IPS-NIHi11 (cell line): ENCODE measurements at regions not wholly inside any gene's neighbourhood (a gene's known extent, or its start where the extent isn't known, plus 50 kb on each side); places are given as distances from the start of the nearest gene placed in this dataset.

Experiments
- DNase-seq: peaks from one replicate; pipeline ENCODE4 v3.0.0; 2012; ENCODE audit warnings: mixed read lengths, low spot score

- DNase-seq: no peak
Measured at GRCh38 chr11:15730995-15731385, 616.3 kb downstream of the INSC start.

- no peak for DNase-seq
Measured at GRCh38 chr11:15735706-15736105, 620.6 kb downstream of the SOX6 start.

GRCh38 chr11:15737320-15737719 is 619.0 kb downstream of the SOX6 start:
- DNase-seq: no peak

GRCh38 chr11:15738931-15739330 is 617.4 kb downstream of the SOX6 start:
- DNase-seq: no peak

GRCh38 chr11:15742626-15743519 is 613.5 kb downstream of the SOX6 start:
- no peak for DNase-seq

- no peak for DNase-seq
Measured at GRCh38 chr11:15744693-15745092, 611.7 kb downstream of the SOX6 start.

- DNase-seq: no peak
Measured at GRCh38 chr11:15745266-15745665, 611.1 kb downstream of the SOX6 start.

- DNase-seq: no peak
Measured at GRCh38 chr11:15747671-15748070, 608.7 kb downstream of the SOX6 start.

- DNase-seq: no peak
Measured at GRCh38 chr11:15748132-15748531, 608.2 kb downstream of the SOX6 start.

- DNase-seq: no peak
Measured at GRCh38 chr11:15748741-15749140, 607.6 kb downstream of the SOX6 start.

- no peak for DNase-seq
Measured at GRCh38 chr11:15750535-15751308, 605.6 kb downstream of the SOX6 start.

GRCh38 chr11:15754221-15754620 is 602.1 kb downstream of the SOX6 start:
- no peak for DNase-seq

- DNase-seq: no peak
Measured at GRCh38 chr11:15757048-15757698, 599.2 kb downstream of the SOX6 start.

GRCh38 chr11:15758857-15759465 is 597.4 kb downstream of the SOX6 start:
- no peak for DNase-seq

GRCh38 chr11:15761235-15761634 is 595.1 kb downstream of the SOX6 start:
- no peak for DNase-seq

GRCh38 chr11:15764326-15764725 is 592.0 kb downstream of the SOX6 start:
- DNase-seq: no peak

GRCh38 chr11:15764948-15765347 is 591.4 kb downstream of the SOX6 start:
- peak; percentile 40 for DNase-seq

GRCh38 chr11:15765530-15765929 is 590.8 kb downstream of the SOX6 start:
- DNase-seq: no peak

GRCh38 chr11:15768321-15768720 is 588.0 kb downstream of the SOX6 start:
- DNase-seq: no peak

GRCh38 chr11:15769203-15769602 is 587.1 kb downstream of the SOX6 start:
- DNase-seq: peak; percentile 28

- DNase-seq: peak; percentile 63
Measured at GRCh38 chr11:15770798-15771414, 585.4 kb downstream of the SOX6 start.

GRCh38 chr11:15772547-15772946 is 583.8 kb downstream of the SOX6 start:
- no peak for DNase-seq
